ENCODE measurements at regions not wholly inside any gene's neighbourhood (a gene's known extent, or its start where the extent isn't known, plus 50 kb on each side); places are given as distances from the start of the nearest gene placed in this dataset.

GRCh38 chr1:241413386-241413785 lies 56.4 kb upstream of the RGS7 start:
- intact Hi-C loops (cut with micrococcal nuclease), result no loop called here
- no peaks in the 10 kb centered on the region for H3K9me3 Mint-ChIP-seq
- no peak overlapping the region for H3K27ac Mint-ChIP-seq
- no peaks in the 10 kb centered on the region for H3K27me3 Mint-ChIP-seq
- no peaks in the 10 kb centered on the region for H3K4me1 Mint-ChIP-seq (ENCODE audit: low read depth)
- H3K4me3 Mint-ChIP-seq, result no peak overlapping the region
- no peaks in the 10 kb centered on the region for H3K36me3 Mint-ChIP-seq (ENCODE audit: low read depth)

- Mint-ChIP-seq H3K9me3 (no peaks in the 10 kb centered on the region), H3K36me3 (ENCODE audit: low read depth) (no peaks in the 10 kb centered on the region), H3K4me1 (ENCODE audit: low read depth) (no peaks in the 10 kb centered on the region), H3K27ac (no peak overlapping the region), H3K4me3 (no peak overlapping the region), H3K27me3 (no peaks in the 10 kb centered on the region)
- intact Hi-C loops (cut with micrococcal nuclease), result no loop called here
Measured at GRCh38 chr1:241412646-241413045, 55.6 kb upstream of the RGS7 start.

GRCh38 chr1:241411776-241412338 lies 54.9 kb upstream of the RGS7 start:
- Mint-ChIP-seq H3K27ac (no peak overlapping the region), H3K4me3 (no peak overlapping the region), H3K9me3 (no peaks in the 10 kb centered on the region), H3K27me3 (no peaks in the 10 kb centered on the region), H3K4me1 (ENCODE audit: low read depth) (no peaks in the 10 kb centered on the region), H3K36me3 (ENCODE audit: low read depth) (no peaks in the 10 kb centered on the region)
- intact Hi-C loops (cut with micrococcal nuclease), result no loop called here

GRCh38 chr1:241411056-241411775 lies 54.2 kb upstream of the RGS7 start:
- H3K4me3 Mint-ChIP-seq, result no peak overlapping the region
- no peak overlapping the region for H3K27ac Mint-ChIP-seq
- no peaks in the 10 kb centered on the region for H3K9me3 Mint-ChIP-seq
- no peaks in the 10 kb centered on the region for H3K36me3 Mint-ChIP-seq (ENCODE audit: low read depth)
- H3K27me3 Mint-ChIP-seq, result no peaks in the 10 kb centered on the region
- intact Hi-C loops (cut with micrococcal nuclease), result no loop called here
- H3K4me1 Mint-ChIP-seq (ENCODE audit: low read depth), result no peaks in the 10 kb centered on the region

- intact Hi-C loops (cut with micrococcal nuclease), result no loop called here
- Mint-ChIP-seq H3K4me1 (ENCODE audit: low read depth) (no peaks in the 10 kb centered on the region), H3K4me3 (no peak overlapping the region), H3K27ac (no peak overlapping the region), H3K36me3 (ENCODE audit: low read depth) (no peaks in the 10 kb centered on the region), H3K9me3 (no peaks in the 10 kb centered on the region), H3K27me3 (no peaks in the 10 kb centered on the region)
Measured at GRCh38 chr1:241408170-241408569, 51.2 kb upstream of the RGS7 start.

Data from dendritic cell treated with granulocyte-macrophage colony-stimulating factor and Interleukin-4, amounts not matched to agents 40 ng/mL and 50 ng/mL, for 4 days (primary cell).